GM18858 (cell line): ENCODE measurements at regions not wholly inside any gene's neighbourhood (a gene's known extent, or its start where the extent isn't known, plus 50 kb on each side); places are given as distances from the start of the nearest gene placed in this dataset.
"Not testable (repeated sequence)": the region's sequence is repeated elsewhere in the genome, so short reads cannot be mapped to it uniquely, and the experiment has no call there.

Experiments used
- ATAC-seq: cut with Tn5 transposase; IDR thresholded peaks from one replicate; pipeline ENCODE4 v1.9.1; 2021; ENCODE audit not compliant: unreplicated experiment

DNA sequence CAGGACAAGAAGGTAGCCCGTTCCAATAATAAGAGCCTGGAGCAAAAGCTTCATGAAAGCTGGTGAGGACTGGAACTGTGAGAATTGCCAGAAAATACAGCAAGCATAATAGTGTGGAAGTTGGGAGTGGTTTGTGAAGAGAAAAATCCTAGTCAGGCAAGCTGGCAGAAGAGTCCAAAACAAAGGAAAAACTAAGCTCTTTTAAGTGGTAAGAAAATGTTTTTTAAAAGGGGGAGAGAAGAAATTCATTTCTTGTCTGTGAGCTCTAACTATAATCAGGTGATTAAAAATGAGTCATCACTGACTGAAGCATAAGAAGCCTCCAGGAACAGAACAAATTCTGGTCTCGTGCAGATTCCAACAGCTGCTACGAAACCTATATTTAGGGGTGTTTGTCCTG lies 102.6 kb downstream of the CAAP1 start:
- ATAC-seq: no peak

DNA sequence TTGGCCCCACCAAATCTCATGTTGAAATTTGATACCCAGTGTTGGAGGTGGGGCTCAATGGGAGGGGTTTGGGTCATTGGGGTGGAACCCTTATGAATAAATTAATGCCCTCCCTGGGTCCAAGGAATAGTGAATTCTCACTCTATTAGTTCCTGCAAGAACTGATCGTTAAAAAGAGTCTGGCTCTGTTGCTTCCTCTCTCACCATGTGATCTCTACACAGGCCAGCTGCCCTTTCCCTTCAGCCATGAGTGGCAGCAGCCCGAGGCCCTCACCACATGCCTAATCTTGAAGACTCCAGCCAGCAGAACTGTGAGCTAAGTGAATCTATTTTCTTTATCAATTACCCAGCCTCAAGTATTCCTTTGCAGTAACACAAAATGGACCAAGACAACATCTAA lies 106.0 kb downstream of the CAAP1 start:
- no peak for ATAC-seq

DNA sequence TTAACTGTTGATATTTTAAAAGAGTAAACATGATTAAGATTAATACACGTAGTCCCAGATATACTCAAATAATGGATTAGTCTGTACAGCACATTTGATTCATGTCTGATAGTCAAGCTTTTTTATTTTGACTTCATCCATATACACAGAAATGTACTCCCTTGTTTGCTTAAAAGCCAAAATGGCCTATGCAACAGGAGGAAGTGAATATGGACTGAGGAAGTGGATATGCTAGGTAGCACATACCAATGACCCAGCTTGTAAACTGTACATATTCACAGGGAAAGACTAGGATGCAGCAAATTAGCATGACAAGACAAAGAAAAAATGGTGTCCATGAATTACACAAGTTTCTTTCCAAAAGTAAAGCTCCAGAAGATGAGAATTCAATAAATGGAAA lies 109.7 kb downstream of the CAAP1 start:
- no peak for ATAC-seq

DNA sequence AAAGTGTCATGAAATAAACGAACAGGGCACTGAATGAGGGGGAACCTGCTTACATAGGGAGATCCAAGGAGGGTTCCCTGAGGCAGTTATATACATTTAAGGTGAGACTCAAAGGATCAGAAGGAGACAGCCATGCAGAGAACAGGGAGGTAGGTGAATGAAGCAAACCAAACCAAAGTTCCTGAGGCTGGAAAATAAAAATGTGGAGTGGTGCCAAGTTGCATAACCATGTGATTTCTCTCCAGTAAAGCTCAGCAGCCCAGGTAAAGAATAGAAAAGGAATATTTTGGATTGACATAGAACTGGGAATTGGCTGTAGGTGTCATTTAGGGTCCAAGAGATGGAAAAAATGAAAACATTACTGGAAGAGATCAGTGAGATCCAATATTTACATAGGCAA lies 110.7 kb downstream of the CAAP1 start:
- ATAC-seq: no peak

DNA sequence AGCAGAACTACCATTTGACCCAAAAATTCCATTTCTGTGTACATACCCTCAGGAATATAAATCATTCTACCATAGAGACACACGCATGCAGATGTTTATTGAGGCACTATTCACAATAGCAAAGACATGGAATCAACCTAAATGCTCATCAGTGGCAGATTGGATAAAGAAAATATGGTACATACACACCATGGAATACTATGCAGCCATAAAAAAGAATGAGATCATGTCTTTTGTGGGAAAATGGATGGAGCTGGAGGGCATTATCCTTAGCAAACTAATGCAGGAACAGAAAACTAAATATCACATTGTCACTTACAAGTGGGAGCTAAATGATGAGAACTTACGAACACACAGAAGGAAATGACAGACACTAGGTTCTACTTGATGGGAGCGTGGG lies 112.3 kb downstream of the CAAP1 start:
- ATAC-seq: not testable (repeated sequence)

DNA sequence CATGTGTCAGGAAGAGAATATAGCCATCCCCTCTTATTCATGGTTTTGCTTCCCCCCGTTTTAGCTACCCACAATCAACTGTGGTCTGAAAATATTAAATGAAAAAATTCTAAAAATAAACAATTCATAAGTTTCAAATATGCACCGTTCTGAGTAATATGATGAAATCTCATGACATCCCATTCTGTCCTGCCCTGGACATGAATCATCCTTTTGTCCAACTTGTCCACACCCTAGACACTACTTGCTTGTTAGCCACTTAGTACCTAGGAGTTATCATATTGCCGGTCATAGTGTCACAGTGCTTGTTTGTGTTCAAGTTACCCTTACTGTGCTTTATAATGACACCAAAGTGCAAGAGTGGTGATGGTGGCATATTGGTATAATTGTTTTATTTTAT lies 113.5 kb downstream of the CAAP1 start:
- no peak for ATAC-seq

DNA sequence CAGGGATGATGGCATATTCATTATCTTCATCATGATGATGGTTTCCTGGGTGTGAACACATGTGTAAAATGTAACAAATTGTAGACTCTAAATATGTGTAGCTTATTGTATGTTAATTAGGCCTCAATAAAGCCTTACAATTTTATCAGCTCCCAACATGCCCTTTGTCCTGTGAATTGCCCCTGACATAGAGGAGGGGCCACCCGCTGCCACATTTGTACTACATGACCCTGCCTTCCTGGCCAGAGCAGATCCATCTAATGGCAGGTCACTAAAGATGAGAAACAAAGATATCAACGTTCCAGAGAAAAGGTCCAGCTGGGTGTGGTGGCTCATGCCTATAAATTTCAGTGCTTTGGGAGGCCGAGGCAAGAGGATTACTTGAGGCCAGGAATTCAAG lies 117.2 kb downstream of the CAAP1 start:
- ATAC-seq: no peak

DNA sequence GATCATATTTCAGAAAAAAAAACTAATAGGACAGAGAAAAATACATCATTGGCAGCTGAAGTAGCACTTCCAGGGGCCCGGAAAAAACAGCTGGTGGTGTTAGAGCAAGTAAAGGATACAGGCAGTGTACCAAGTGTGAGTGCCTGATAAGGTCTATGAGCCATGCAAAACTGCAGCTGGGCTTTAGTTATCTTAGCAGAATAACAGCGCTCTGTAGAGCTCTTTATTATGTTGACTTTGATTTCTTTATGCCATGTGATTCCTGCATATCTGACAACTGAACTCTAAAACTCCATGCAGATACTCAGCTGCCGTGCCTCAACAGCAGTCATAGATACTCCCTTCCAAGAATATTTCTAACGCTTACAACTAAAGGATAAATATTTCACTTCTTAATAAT lies 119.5 kb downstream of the CAAP1 start:
- ATAC-seq: no peak

DNA sequence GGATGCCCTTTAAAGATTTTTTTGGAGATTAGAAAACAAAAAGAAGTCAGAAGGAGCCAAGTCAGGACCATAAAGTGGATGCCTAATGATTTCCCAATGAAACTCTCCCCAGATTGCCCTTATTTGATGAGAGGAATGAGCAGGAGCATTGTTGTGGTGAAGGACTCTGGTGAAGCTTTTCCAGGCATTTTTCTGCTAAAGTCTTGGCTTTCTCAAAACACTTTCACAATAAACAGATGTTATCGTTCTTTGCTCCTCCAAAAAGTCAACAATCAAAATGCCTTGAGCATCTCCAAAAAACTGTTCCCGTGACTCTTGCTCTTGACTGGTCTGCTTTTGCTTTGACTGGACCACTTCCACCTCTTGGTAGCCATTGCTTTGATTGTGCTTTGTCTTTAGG lies 121.8 kb downstream of the CAAP1 start:
- ATAC-seq: no peak

DNA sequence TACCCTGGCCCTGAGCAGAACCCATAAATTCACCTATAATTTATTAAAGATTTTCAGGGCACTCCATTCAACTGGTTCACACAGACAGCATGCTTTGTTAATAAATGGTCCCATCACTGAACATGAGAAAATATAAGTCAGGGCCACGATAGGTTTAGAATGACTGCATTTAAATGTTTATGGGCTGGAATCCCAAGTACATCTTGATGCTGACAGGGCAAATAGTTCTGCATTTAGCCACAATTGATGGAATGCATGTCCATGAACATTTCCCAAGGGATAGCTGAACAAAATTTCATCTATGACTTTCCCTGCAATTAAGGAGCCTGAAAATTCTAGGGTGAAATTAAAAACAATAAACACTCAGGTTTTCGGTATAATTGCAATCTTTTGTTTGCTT lies 124.5 kb downstream of the CAAP1 start:
- ATAC-seq: no peak

DNA sequence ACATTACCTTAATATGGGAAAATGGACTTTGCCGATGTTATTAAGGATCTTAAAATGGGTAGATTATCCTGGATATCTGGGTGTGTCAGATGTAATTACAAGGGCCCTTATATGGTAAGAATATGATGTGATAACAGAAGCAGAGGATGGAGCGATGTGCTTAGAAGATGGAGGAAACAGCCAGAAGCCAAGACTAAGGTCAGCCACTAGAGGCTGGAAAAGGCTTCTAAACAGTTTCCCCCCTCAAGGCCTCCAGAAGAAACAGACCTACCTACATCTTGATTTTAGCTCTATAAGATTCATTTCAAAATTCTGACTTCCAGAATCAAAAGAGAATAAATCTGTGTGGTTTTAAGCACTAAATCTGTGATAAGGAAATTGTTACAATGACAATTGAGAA lies 131.9 kb downstream of the CAAP1 start:
- no peak for ATAC-seq

DNA sequence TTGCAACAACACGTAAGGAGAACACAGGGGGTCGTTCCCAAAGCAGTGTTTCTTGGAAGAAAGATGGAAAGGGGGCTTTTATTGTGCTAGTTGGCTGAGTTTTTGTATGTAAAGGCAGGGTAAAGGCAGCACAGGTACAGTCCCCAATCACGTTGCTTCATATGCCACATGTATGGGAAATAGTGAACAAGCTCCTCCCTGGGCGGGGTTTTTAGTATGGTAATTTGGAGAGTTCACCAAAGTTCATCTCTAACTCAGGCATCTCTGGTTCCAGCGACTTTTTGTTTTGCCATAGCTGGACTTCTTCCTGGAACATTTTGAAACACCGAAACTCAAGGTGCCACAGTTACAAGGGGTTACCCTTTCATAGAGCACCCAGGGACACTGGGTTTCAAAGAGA lies 133.9 kb downstream of the CAAP1 start:
- ATAC-seq: no peak

DNA sequence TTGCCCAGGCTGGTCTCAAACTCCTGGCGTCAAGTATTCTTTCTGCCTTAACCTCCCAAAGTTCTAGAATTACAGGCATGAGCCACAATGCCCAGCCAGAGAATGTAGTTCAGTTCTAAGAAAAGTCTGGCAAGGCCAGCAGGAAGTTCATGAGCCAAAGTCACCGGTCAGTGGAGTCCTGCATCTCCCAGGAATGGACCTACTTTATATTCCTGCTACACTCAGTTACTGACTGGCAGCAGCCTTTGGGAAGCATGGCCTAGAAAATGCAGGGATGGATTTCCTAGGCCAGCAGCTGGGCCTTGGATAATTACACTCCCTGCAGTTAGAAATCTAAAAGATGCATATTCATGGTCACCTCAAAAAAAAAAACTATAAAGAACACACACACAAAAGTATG lies 135.7 kb downstream of the CAAP1 start:
- no peak for ATAC-seq

DNA sequence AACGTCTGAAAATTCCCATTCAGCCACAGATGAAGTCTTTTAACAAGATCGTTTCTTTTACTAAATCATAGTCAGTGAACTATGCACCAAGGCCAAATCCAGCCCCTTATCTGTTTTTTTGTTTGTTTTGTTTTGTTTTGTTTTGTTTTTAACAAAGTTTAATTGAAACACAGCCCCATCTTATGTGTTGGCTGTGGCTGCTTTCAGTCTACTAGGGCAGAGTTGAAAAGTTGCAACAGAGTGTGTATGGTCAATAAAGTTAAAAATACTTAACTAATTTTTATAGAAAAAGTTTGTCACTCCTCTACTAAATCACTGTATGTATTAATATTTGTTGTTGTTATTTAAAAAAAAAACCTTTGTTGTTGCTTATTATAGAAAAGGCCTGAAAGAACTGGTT lies 137.1 kb downstream of the CAAP1 start:
- ATAC-seq: no peak

DNA sequence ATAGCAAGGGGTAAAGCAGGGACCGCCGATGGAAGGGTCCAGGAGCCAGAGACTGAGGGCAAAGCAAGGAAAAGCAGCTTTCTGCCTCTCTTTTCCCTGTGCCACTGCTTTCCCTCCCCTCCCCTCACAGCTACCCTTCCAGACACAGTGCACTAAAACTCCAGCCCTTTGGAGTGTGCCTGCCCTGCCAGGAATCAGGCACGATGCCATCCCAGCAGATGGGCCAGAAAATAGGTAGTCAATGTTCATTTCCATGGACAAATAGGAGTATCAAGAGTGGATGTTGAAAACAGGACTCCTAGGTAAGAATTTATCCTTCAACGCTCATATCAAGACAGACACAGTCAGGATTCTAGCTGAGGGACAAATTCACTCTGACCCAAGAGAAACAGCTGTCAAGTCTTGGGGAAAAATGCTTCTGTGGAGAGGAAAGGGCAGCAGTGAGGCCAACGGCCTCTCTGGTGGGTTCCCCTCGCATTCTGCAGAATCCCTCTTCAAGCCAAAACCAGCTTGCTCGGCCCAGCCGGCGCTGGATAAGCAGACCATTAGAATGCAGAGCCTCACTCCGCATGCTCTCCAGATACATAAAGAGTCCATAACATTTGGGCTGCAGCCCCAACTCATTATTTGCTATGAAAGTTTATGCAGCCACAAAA lies 138.0 kb downstream of the CAAP1 start:
- ATAC-seq: no peak

DNA sequence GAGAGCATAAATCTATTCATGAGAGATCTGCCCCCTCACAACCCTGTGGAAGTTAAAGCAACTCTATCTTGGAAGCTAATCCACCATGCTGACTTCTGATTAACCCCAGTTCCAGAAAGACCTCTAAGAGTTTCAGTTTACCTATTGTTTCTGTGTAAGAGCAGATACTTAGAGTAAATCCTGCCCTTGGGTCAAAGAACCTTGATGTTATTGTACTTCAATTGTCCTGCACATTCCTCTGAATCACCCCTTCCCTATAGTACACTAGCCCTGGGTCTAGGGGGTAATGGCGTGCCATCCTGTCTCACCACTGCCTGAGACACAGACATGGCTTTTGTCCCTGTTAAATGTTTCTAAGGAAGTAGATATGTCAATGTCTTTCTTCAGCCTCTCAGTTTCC lies 138.6 kb downstream of the CAAP1 start:
- no peak for ATAC-seq

DNA sequence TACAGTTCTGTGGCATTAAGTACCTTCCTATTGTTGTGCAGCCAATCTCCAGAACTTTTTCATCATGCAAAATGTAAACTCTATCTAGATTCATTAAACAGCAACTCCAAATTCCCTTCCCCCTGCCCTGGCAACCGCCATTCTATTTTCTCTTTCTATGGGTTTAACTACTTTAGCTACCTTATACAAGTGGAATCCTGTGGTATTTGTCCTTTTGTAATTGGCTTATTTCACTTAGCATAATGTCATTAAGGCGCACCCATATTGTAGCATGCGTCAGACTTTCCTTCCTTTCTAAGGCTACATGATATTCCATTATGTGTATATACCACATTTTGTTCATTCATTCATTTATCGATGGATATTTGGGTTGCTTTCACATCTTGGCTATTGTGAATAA lies 142.4 kb downstream of the CAAP1 start:
- no peak for ATAC-seq

DNA sequence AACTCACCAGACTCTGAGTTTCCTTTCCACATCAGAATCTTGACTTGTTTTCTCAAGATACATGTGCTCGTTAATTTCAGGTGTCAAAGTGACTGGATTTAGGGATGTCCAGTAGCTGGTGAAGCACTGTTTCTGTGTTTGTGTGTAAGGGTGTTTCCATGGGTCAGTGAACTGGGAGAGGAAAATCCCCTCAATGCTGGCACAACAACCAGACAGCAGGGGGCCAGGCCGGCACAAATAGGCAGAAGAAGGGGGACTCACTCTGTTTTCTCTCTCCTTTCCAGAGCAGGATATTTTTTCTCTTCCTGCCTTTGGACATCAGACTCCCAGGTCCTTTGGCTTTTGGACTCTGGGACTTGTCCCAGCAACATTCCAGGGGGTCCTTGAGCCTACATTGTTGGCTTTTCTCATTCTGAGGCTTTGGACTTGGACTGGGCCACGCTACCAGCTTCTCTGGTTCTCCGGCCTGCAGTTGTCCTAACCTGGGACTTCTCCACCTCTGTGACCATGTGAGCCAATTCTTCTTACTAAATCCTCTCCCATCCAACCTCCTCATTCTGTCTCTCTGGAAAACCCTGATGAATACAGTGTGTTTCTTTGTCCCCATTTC lies 144.0 kb downstream of the CAAP1 start:
- no peak for ATAC-seq

DNA sequence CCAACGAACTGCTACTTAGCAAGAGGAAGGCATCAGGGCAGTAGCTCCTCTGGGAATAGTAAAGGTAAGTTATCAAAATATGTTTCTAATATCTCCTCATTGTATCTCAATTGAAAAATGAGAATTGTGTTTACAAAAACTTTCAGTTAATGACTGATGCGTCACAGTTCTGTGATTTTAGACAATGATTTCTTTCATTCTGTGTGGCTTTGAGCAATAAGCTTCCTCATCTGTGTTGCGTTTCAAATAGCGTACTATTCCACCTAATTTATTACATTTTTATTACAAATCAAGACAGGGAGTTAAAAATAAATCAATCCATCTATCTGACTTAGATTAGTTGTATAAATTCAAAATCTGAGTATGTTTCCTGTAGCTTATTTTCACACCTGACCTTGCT lies 145.0 kb downstream of the CAAP1 start:
- ATAC-seq: no peak

DNA sequence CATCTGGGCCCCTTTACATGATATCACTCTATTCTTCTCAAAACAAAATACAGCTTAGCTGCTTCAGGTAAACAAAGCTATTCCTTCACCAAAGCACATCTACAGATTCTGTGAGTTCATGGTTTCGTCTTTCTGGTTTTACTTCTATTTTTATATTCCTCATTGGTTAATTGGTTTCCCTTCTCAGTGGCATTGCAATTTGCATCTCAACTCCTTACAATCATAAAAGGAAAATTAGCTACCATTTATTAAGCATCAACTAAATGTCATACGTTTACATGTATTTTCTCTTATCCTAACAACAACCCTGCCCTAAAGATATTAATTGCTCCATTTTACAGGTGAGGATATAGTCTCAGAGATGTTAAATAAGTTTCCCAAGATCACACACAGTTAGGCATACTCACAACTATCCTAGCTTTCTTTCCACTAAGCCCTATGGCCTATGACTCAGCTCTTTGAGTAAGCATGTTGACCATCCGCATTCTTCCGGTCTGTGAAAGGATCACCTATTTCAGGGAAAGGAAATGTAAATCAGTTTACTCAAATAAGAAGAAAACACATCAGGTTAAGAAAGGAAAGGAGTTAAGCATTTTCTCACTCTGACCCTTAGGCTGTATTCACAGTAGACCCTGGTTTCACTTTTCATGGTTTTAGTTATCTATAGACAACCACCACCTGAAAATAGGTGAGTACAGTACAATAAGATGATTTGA lies 146.1 kb downstream of the CAAP1 start:
- ATAC-seq: peak; percentile 90

DNA sequence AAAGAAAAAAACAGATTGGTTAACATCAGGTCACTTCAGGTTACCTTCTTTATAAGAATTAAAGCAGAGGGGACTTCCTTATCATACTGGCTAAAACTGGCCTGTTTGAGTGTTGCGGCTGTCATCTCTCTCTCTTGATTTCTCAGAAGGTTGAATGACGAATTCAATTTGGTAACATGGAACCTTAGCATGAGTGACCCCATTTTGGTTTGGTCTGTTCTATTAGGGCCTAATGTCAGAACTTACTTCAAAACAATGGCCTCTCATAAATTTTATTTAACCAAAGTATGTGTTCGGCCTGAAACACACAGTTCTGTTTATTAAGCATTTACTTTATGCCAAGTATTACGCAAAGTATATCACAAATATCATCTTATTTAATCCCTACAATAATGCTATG lies 147.5 kb downstream of the CAAP1 start:
- no peak for ATAC-seq

DNA sequence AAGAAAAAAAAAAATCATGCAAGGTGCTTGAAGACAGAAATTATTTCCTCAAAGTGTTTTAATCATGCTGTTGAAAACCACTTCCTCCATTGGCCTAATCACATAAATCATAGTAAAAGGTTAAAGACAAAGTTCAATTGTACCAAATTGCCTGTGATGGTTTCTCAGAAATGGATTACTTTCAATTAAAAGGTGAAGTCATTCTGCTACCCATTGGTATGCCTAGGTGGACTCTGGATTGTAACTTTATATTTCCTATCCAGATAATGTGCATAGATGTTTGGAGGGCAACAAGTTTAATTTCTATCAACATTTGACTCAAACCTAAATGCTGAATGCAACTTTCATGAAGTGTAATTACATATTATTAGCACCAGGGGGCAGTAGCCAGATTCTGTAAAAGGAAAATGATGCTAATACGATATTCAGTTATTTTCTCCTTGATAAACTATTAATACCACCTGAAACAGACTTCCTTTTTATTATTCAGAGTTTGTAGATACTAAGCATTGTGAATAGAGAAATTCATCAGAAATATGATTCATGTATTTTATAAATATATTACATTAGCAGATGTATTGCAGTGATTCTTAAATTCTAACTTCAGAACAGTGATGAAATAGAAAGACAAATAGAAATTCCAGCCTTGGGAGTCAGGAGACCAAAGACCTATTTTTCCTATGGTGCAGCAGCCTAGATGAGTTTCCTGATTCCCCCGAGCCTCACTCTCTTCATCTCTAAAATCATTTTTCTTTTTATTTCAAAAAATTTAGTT lies 148.2 kb downstream of the CAAP1 start:
- no peak for ATAC-seq
